Activated naive CD8-positive, alpha-beta T cell treated with anti-CD3 and anti-CD28 coated beads for 36 hours (primary cell): ENCODE measurements at regions not wholly inside any gene's neighbourhood (a gene's known extent, or its start where the extent isn't known, plus 50 kb on each side); places are given as distances from the start of the nearest gene placed in this dataset.

Experiments used
- DNase-seq: peaks from one replicate; pipeline ENCODE4 v3.0.0; 2021
- H3K27ac Mint-ChIP-seq: one replicate; pipeline ENCODE4 v1.8.0; 2022; ENCODE audit warnings: mild to moderate bottlenecking, moderate library complexity, mixed read lengths
- H3K27me3 Mint-ChIP-seq: one replicate; pipeline ENCODE4 v1.8.0; 2022; ENCODE audit warnings: mild to moderate bottlenecking, mixed read lengths
- H3K36me3 Mint-ChIP-seq: one replicate; pipeline ENCODE4 v1.8.0; 2021; ENCODE audit warnings: mild to moderate bottlenecking, mixed read lengths
- H3K4me1 Mint-ChIP-seq: one replicate; pipeline ENCODE4 v1.8.0; 2021; ENCODE audit warnings: mixed read lengths
- H3K4me3 Mint-ChIP-seq: one replicate; pipeline ENCODE4 v1.8.0; 2022; ENCODE audit warnings: mild to moderate bottlenecking, moderate library complexity, mixed read lengths
- H3K9me3 Mint-ChIP-seq: one replicate; pipeline ENCODE4 v1.8.0; 2022; ENCODE audit warnings: mixed read lengths

- Mint-ChIP-seq H3K36me3 (no peaks in the 10 kb centered on the region), H3K27ac (no peak overlapping the region), H3K4me3 (no peak overlapping the region), H3K27me3 (peaks cover 18% of the 10 kb centered on the region), H3K9me3 (no peaks in the 10 kb centered on the region), H3K4me1 (peaks cover 3% of the 10 kb centered on the region)
- no peak for DNase-seq
Measured at GRCh38 chr3:159860269-159861116, 128.1 kb upstream of the IL12A start.

GRCh38 chr3:159861369-159861987, 127.2 kb upstream of the IL12A start:
- peaks cover 3% of the 10 kb centered on the region for H3K4me1 Mint-ChIP-seq
- peaks cover 13% of the 10 kb centered on the region for H3K27me3 Mint-ChIP-seq
- no peak overlapping the region for H3K27ac Mint-ChIP-seq
- no peaks in the 10 kb centered on the region for H3K9me3 Mint-ChIP-seq
- no peak for DNase-seq
- H3K4me3 Mint-ChIP-seq = no peak overlapping the region
- H3K36me3 Mint-ChIP-seq = no peaks in the 10 kb centered on the region

GRCh38 chr3:159865041-159865579, 123.5 kb upstream of the IL12A start:
- H3K27me3 Mint-ChIP-seq = peaks cover 5% of the 10 kb centered on the region
- no peak overlapping the region for H3K4me3 Mint-ChIP-seq
- DNase-seq = no peak
- no peaks in the 10 kb centered on the region for H3K36me3 Mint-ChIP-seq
- H3K27ac Mint-ChIP-seq = no peak overlapping the region
- H3K9me3 Mint-ChIP-seq = no peaks in the 10 kb centered on the region
- no peaks in the 10 kb centered on the region for H3K4me1 Mint-ChIP-seq

DNA sequence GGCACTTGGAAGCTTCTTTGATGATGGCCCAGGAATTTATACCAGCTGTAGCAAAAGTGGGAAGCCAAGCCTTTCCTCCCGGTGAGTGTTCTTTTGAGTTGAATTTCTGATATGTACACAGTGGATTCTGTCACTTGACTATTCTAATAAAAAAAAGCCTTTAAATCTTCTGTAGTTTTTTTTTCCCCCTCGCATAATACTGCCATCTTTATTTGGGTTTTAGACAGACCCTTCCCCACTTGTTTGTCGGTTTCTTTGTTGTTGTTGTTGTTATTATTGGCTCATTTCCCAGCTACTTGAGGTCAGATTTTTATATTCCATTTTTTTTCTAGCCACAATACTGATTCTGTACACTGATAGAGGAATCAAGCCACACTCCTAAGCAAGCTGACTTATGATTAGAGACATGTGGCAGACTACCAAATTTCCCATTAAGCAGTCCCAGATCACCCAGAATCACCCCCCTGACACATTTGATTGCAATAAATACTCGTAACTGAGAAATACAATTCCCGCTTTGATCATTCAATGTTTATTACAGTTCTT, 122.4 kb upstream of the IL12A start:
- no peak overlapping the region for H3K27ac Mint-ChIP-seq
- H3K36me3 Mint-ChIP-seq = no peaks in the 10 kb centered on the region
- H3K9me3 Mint-ChIP-seq = no peaks in the 10 kb centered on the region
- no peak for DNase-seq
- H3K4me1 Mint-ChIP-seq = no peaks in the 10 kb centered on the region
- H3K27me3 Mint-ChIP-seq = no peaks in the 10 kb centered on the region
- no peak overlapping the region for H3K4me3 Mint-ChIP-seq

DNA sequence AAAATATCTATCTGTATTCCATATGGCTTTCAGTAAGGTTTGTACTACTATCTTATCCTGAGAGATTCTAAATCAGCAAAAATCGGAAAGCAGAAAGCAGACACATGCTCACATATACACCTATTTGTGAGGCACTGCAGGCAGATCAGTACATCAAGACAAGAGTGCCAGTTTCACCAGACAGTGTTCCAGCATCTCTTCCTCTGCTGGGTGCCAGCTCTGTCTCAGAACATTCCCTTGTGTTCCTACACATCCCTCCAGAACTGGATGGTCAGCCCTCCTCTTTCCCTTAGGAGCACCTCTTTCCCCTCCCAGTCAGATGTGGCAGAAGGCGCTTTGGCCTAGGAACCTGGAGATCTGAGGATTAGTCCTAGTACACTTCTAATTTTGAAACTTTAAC, 121.3 kb upstream of the IL12A start:
- peaks cover 3% of the 10 kb centered on the region for H3K27me3 Mint-ChIP-seq
- peaks cover 2% of the 10 kb centered on the region for H3K4me1 Mint-ChIP-seq
- H3K9me3 Mint-ChIP-seq = no peaks in the 10 kb centered on the region
- no peak for DNase-seq
- no peak overlapping the region for H3K4me3 Mint-ChIP-seq
- no peak overlapping the region for H3K27ac Mint-ChIP-seq
- no peaks in the 10 kb centered on the region for H3K36me3 Mint-ChIP-seq

DNA sequence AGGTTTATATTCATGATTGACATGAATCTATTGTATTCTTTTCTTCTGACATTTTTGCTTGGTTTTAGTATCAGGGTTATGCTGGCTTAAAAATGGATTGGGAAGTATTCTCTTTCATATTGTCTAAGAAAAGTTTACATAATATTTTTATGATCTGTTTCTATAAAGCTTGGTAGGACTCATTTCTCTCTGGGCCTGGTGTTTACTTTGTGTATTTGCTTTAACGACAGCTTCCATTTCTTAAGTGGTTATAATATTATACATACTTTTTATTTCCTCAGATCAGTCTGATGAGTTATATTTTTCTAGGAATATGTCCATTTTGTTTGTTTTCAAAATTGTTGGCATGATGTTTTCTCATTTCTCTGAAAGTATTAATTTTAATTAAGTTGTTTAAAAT, 117.9 kb upstream of the IL12A start:
- Mint-ChIP-seq H3K27me3 (peaks cover 14% of the 10 kb centered on the region), H3K27ac (no peak overlapping the region), H3K36me3 (no peaks in the 10 kb centered on the region), H3K4me1 (peaks cover 2% of the 10 kb centered on the region), H3K4me3 (no peak overlapping the region), H3K9me3 (no peaks in the 10 kb centered on the region)
- DNase-seq = no peak

DNA sequence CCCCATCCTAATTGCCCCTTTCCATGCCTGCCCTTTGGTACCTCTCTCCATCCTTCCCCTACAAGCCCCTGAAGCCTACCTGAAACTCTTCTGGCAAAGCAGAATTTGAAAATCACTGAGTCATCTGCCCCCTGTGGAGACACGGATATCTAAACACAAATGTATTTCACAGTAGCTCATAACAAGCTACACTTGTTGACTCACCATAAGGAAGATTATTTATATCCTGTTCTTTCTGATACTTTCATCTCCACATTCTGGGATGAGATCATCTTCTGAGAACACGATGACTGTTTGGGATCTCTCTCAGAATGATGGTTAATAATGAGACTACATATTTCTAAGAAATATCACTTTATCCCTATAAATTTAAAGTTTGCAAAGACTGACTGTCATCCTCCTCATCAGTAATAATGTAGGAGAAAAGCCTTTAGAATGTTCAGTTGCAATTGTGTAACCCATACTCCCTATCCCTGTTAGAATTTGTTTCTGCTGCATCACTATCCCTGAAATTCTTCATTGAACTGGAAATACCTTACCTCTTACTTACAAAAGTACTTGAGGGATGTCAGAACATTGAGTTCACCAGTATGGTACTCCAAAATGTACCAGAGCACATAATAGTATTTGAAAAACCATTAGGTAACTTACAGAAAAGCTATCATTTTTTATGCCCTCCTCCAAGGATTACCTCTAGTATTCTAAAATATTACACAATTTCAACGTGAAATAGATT, 116.1 kb upstream of the IL12A start:
- Mint-ChIP-seq H3K9me3 (no peaks in the 10 kb centered on the region), H3K4me1 (peaks cover 2% of the 10 kb centered on the region), H3K4me3 (no peak overlapping the region), H3K36me3 (no peaks in the 10 kb centered on the region), H3K27ac (no peak overlapping the region), H3K27me3 (peaks cover 14% of the 10 kb centered on the region)
- no peak for DNase-seq

DNA sequence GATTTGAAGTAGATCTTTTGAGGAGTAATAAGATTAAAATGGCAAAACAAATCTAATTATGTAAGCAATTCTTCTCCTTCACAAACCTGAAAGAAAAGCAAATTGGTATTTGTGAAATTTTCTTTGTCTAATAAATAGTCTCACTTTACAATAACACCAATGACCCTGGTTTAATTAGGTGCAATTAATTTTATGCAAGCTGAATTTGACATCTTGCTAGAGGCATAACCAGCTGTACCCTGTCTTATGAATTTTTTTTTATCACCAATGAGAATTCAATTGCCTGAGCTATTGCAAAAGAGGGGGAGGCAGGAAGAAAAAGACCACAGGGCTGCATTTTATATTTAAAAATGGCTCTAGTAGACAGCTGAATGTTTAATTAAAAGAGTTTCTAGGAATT, 113.5 kb upstream of the IL12A start:
- no peak for DNase-seq
- H3K4me3 Mint-ChIP-seq = no peak overlapping the region
- H3K27me3 Mint-ChIP-seq = peaks cover 14% of the 10 kb centered on the region
- H3K4me1 Mint-ChIP-seq = peaks cover 2% of the 10 kb centered on the region
- no peak overlapping the region for H3K27ac Mint-ChIP-seq
- no peaks in the 10 kb centered on the region for H3K36me3 Mint-ChIP-seq
- no peaks in the 10 kb centered on the region for H3K9me3 Mint-ChIP-seq

DNA sequence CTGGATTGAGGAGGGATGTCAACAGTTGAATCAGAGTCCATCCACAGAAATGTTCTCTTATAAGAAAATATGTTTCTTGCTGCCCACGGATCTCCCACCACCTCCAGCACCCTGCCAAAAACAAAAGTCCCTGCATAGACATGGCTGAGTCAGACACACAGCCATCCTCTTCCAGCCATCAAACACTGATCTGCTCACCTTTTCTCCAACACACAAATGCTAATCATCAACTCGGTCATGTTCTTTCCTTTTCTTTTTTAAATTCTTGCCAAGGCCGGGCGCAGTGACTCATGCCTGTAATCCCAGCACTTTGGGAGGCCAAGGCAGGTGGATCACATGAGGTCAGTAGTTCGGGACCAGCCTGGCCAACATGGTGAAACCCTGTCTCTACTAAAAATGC, 110.7 kb upstream of the IL12A start:
- H3K36me3 Mint-ChIP-seq = no peaks in the 10 kb centered on the region
- peaks cover 8% of the 10 kb centered on the region for H3K27me3 Mint-ChIP-seq
- H3K9me3 Mint-ChIP-seq = no peaks in the 10 kb centered on the region
- H3K4me1 Mint-ChIP-seq = no peaks in the 10 kb centered on the region
- H3K4me3 Mint-ChIP-seq = no peak overlapping the region
- no peak overlapping the region for H3K27ac Mint-ChIP-seq
- DNase-seq = no peak

- Mint-ChIP-seq H3K27ac (no peak overlapping the region), H3K4me1 (no peaks in the 10 kb centered on the region), H3K4me3 (no peak overlapping the region), H3K9me3 (no peaks in the 10 kb centered on the region), H3K27me3 (peaks cover under 1% of the 10 kb centered on the region), H3K36me3 (no peaks in the 10 kb centered on the region)
- DNase-seq = no peak
Measured at GRCh38 chr3:159879146-159879545, 109.5 kb upstream of the IL12A start.

- Mint-ChIP-seq H3K36me3 (no peaks in the 10 kb centered on the region), H3K27me3 (no peaks in the 10 kb centered on the region), H3K27ac (no peak overlapping the region), H3K9me3 (no peaks in the 10 kb centered on the region), H3K4me3 (no peak overlapping the region), H3K4me1 (no peaks in the 10 kb centered on the region)
- DNase-seq = no peak
Measured at GRCh38 chr3:159879598-159879997, 109.0 kb upstream of the IL12A start.

- no peaks in the 10 kb centered on the region for H3K36me3 Mint-ChIP-seq
- DNase-seq = no peak
Measured at GRCh38 chr3:159881208-159881607, 107.4 kb upstream of the IL12A start.

DNA sequence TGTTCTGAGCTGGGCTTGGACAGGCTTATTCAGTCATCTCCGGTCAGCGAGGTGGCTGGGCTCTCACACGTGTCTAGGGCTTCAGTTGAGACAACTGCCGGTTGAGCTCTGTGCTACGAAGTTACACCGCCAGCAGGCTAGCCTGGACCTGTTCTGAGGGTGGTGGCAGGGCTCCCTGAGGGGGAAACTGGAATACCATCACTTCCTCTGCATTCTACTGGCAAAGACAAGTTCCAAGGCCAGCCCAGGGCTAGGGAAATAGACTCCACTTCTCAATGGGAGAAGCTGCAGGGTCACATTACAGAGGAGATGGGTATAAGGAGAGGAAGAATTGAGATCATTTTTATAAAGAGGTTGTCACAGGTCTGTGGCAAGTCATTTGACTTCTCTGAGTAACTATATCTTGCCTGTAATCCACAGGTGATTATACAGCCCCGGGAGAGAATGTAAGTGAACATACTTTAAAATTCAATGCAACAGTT, 106.8 kb upstream of the IL12A start:
- no peak for DNase-seq
- Mint-ChIP-seq H3K27me3 (no peaks in the 10 kb centered on the region), H3K36me3 (no peaks in the 10 kb centered on the region), H3K4me1 (no peaks in the 10 kb centered on the region), H3K4me3 (no peak overlapping the region), H3K9me3 (no peaks in the 10 kb centered on the region), H3K27ac (no peak overlapping the region)

More at GRCh38 chr3:159881208-159881607, 107.4 kb upstream of the IL12A start:
- H3K4me3 Mint-ChIP-seq = no peak overlapping the region
- H3K9me3 Mint-ChIP-seq = no peaks in the 10 kb centered on the region
- H3K27me3 Mint-ChIP-seq = no peaks in the 10 kb centered on the region
- no peak overlapping the region for H3K27ac Mint-ChIP-seq
- H3K4me1 Mint-ChIP-seq = no peaks in the 10 kb centered on the region

GRCh38 chr3:159882367-159882766, 106.3 kb upstream of the IL12A start:
- H3K4me3 Mint-ChIP-seq = no peak overlapping the region
- no peak for DNase-seq
- no peaks in the 10 kb centered on the region for H3K4me1 Mint-ChIP-seq
- no peaks in the 10 kb centered on the region for H3K9me3 Mint-ChIP-seq
- H3K36me3 Mint-ChIP-seq = no peaks in the 10 kb centered on the region
- H3K27ac Mint-ChIP-seq = no peak overlapping the region
- no peaks in the 10 kb centered on the region for H3K27me3 Mint-ChIP-seq
